Gastrocnemius medialis (tissue), 4 donors: ENCODE measurements at regions not wholly inside any gene's neighbourhood (a gene's known extent, or its start where the extent isn't known, plus 50 kb on each side); places are given as distances from the start of the nearest gene placed in this dataset.

Experiments
- CTCF ChIP-seq, 5 experiments: fragments of 450-650 bp in 3 of 5; fragments of 200-600 bp in 2 of 5; sonication (generic) in 2 of 5; IDR thresholded peaks in 4 of 5; conservative IDR thresholded peaks in 1 of 5; 1 replicate in 4 of 5; 2 replicates in 1 of 5; pipeline ENCODE4 v1.5.1; 2016 to 2019; ENCODE audit warnings: antibody characterized with exemption in 5 of 5, mild to moderate bottlenecking in 3 of 5, moderate library complexity in 3 of 5
- POLR2A ChIP-seq, 2 donors: fragments of 450-650 bp; IDR thresholded peaks; one replicate each; pipeline ENCODE4 v1.6.1; 2017; ENCODE audit warnings: antibody characterized with exemption in 2 of 2, mild to moderate bottlenecking in 2 of 2, moderate library complexity in 2 of 2

GRCh38 chr16:80034469-80034826 lies 433.9 kb upstream of the MAF start:
- TF ChIP-seq CTCF (IDR thresholded peaks at IDR 0.05 in 4 of 5, conservative IDR thresholded peaks at IDR 0.05 in 1 of 5): no peak
- TF ChIP-seq POLR2A (IDR thresholded peaks at IDR 0.05): no peak
